Neural cell (in vitro differentiated cells): ENCODE measurements at regions not wholly inside any gene's neighbourhood (a gene's known extent, or its start where the extent isn't known, plus 50 kb on each side); places are given as distances from the start of the nearest gene placed in this dataset.

Experiments
- EZH2 ChIP-seq: fragments of 200-600, 300-800 bp; shearing (Covaris generic), sonication (generic); IDR thresholded peaks from 2 replicates; pipeline ENCODE4 v1.6.1; 2014; ENCODE audit warnings: antibody characterized with exemption, low read length, borderline replicate concordance, mild to moderate bottlenecking; ENCODE audit not compliant: insufficient read depth, poor library complexity, severe bottlenecking
- POLR2AphosphoS5 ChIP-seq: IDR thresholded peaks from 2 replicates; pipeline ENCODE4 v1.6.1; 2012
- RAD21 ChIP-seq: fragments of 450-650 bp; conservative IDR thresholded peaks from 2 replicates; pipeline ENCODE4 v1.6.1; 2014; ENCODE audit warnings: antibody characterized with exemption, mild to moderate bottlenecking, moderate library complexity
- TAF1 ChIP-seq: IDR thresholded peaks from 2 replicates; pipeline ENCODE4 v1.6.1; 2012; ENCODE audit warnings: low read depth
- TF ChIP-seq, protein P1 (sequence below): fragments of 450-650 bp; IDR thresholded peaks from 2 replicates; pipeline ENCODE4 v1.5.1; 2014; ENCODE audit warnings: antibody characterized with exemption, mild to moderate bottlenecking, moderate library complexity; ENCODE audit not compliant: poor library complexity, severe bottlenecking

GRCh38 chr3:55269096-55269495 is 218.0 kb downstream of the WNT5A start:
- TF ChIP-seq, protein P1, sequence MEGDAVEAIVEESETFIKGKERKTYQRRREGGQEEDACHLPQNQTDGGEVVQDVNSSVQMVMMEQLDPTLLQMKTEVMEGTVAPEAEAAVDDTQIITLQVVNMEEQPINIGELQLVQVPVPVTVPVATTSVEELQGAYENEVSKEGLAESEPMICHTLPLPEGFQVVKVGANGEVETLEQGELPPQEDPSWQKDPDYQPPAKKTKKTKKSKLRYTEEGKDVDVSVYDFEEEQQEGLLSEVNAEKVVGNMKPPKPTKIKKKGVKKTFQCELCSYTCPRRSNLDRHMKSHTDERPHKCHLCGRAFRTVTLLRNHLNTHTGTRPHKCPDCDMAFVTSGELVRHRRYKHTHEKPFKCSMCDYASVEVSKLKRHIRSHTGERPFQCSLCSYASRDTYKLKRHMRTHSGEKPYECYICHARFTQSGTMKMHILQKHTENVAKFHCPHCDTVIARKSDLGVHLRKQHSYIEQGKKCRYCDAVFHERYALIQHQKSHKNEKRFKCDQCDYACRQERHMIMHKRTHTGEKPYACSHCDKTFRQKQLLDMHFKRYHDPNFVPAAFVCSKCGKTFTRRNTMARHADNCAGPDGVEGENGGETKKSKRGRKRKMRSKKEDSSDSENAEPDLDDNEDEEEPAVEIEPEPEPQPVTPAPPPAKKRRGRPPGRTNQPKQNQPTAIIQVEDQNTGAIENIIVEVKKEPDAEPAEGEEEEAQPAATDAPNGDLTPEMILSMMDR, result no peak
- TF ChIP-seq EZH2 (no peak), RAD21 (no peak), TAF1 (no peak), POLR2AphosphoS5 (no peak)
